ENCODE measurements at regions not wholly inside any gene's neighbourhood (a gene's known extent, or its start where the extent isn't known, plus 50 kb on each side); places are given as distances from the start of the nearest gene placed in this dataset.
"Not testable (repeated sequence)": the region's sequence is repeated elsewhere in the genome, so short reads cannot be mapped to it uniquely, and the experiment has no call there.

- Histone ChIP-seq H3K4me1 (no peaks in the 10 kb centered on the region), H3K9me3 (no peaks in the 10 kb centered on the region), H3K36me3 (no peaks in the 10 kb centered on the region), H3K4me3 (no peak overlapping the region), H3K27ac (no peak overlapping the region), H3K27me3 (no peaks in the 10 kb centered on the region)
- TF ChIP-seq EP300 (IDR thresholded peaks at IDR 0.05) (no peak), CTCF (IDR thresholded peaks at IDR 0.05) (no peak), POLR2A (IDR thresholded peaks at IDR 0.05) (no peak), POLR2AphosphoS5 (IDR thresholded peaks at IDR 0.05) (no peak)
- 75% methylated on average over 2 of the region's 2 CpGs for WGBS
- DNase-seq (ENCODE audit: low spot score in 2 of 2): no peak
Observed at GRCh38 chr1:191495040-191495439, 663.2 kb upstream of the RGS18 start.

- Histone ChIP-seq H3K9me3 (no peaks in the 10 kb centered on the region), H3K27ac (no peak overlapping the region), H3K4me3 (no peak overlapping the region), H3K4me1 (no peaks in the 10 kb centered on the region), H3K27me3 (no peaks in the 10 kb centered on the region), H3K36me3 (no peaks in the 10 kb centered on the region)
- TF ChIP-seq POLR2A (IDR thresholded peaks at IDR 0.05): no peak
- TF ChIP-seq CTCF (IDR thresholded peaks at IDR 0.05): no peak
- TF ChIP-seq POLR2AphosphoS5 (IDR thresholded peaks at IDR 0.05): no peak
- TF ChIP-seq EP300 (IDR thresholded peaks at IDR 0.05): no peak
- no peak for DNase-seq (ENCODE audit: low spot score in 2 of 2)
Observed at GRCh38 chr1:191498318-191498717, 659.9 kb upstream of the RGS18 start.

GRCh38 chr1:191498825-191499224, 659.4 kb upstream of the RGS18 start:
- no peak overlapping the region for H3K4me3 ChIP-seq
- no peaks in the 10 kb centered on the region for H3K4me1 ChIP-seq
- H3K27ac ChIP-seq: no peak overlapping the region
- no peaks in the 10 kb centered on the region for H3K9me3 ChIP-seq
- 86% methylated on average over 3 of the region's 3 CpGs for WGBS
- H3K27me3 ChIP-seq: no peaks in the 10 kb centered on the region
- DNase-seq (ENCODE audit: low spot score in 2 of 2): no peak
- TF ChIP-seq POLR2AphosphoS5 (IDR thresholded peaks at IDR 0.05): no peak
- no peak for TF ChIP-seq CTCF (IDR thresholded peaks at IDR 0.05)
- no peak for TF ChIP-seq EP300 (IDR thresholded peaks at IDR 0.05)
- no peak for TF ChIP-seq POLR2A (IDR thresholded peaks at IDR 0.05)
- no peaks in the 10 kb centered on the region for H3K36me3 ChIP-seq

DNA sequence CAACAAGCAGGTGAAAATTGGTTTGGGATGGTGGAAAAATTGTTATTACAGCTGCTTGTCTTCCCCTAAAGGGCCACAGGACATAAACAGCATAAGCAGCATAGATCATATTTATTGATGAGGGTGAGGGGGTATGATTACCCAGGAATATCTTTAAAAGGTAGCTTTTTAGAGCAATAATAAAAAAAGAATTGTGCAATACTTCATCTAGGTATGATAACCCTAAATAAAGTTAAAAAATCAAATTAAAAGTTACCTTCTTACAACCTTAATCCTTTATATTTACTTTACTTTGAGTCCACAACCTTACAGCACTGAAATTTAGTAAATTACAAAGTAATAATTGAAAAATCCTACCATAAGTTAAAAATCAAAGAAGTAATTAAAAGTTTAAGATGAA, 653.3 kb upstream of the RGS18 start:
- no peak for TF ChIP-seq CTCF (IDR thresholded peaks at IDR 0.05)
- no peak for TF ChIP-seq POLR2AphosphoS5 (IDR thresholded peaks at IDR 0.05)
- no peak for TF ChIP-seq EP300 (IDR thresholded peaks at IDR 0.05)
- TF ChIP-seq POLR2A (IDR thresholded peaks at IDR 0.05): no peak

GRCh38 chr1:191508239-191508638, 650.0 kb upstream of the RGS18 start:
- DNase-seq (ENCODE audit: low spot score in 2 of 2): no peak
- no peak for TF ChIP-seq CTCF (IDR thresholded peaks at IDR 0.05)
- TF ChIP-seq POLR2A (IDR thresholded peaks at IDR 0.05): no peak
- TF ChIP-seq EP300 (IDR thresholded peaks at IDR 0.05): no peak
- no peak for TF ChIP-seq POLR2AphosphoS5 (IDR thresholded peaks at IDR 0.05)
- Histone ChIP-seq H3K4me3 (no peak overlapping the region), H3K27me3 (no peaks in the 10 kb centered on the region), H3K4me1 (no peaks in the 10 kb centered on the region), H3K9me3 (no peaks in the 10 kb centered on the region), H3K27ac (no peak overlapping the region), H3K36me3 (no peaks in the 10 kb centered on the region)
- 81% methylated on average over 2 of the region's 2 CpGs for WGBS

More for the DNA sequence above, 653.3 kb upstream of the RGS18 start:
- H3K4me3 ChIP-seq: no peak overlapping the region
- H3K27me3 ChIP-seq: no peaks in the 10 kb centered on the region
- H3K9me3 ChIP-seq: no peaks in the 10 kb centered on the region
- no peaks in the 10 kb centered on the region for H3K4me1 ChIP-seq
- DNase-seq (ENCODE audit: low spot score in 2 of 2): no peak
- no peak overlapping the region for H3K27ac ChIP-seq
- H3K36me3 ChIP-seq: no peaks in the 10 kb centered on the region

- H3K4me3 ChIP-seq, H3K27ac ChIP-seq: not testable (repeated sequence)
- WGBS: 96% methylated on average over 3 of the region's 3 CpGs
Observed at GRCh38 chr1:191511480-191511879, 646.8 kb upstream of the RGS18 start.

More at GRCh38 chr1:191511480-191511879, 646.8 kb upstream of the RGS18 start:
- not testable (repeated sequence) for H3K9me3 ChIP-seq; DNase-seq (ENCODE audit: low spot score in 2 of 2); H3K27me3 ChIP-seq; H3K4me1 ChIP-seq; H3K36me3 ChIP-seq

All from suprapubic skin (tissue), 4 donors.